ENCODE measurements at regions not wholly inside any gene's neighbourhood (a gene's known extent, or its start where the extent isn't known, plus 50 kb on each side); places are given as distances from the start of the nearest gene placed in this dataset.

- no peak for TF ChIP-seq ZNF292 (tag by site-specific recombination; IDR thresholded peaks at IDR 0.05; ENCODE audit: borderline replicate concordance, low read depth)
- TF ChIP-seq ZNF211 (tag by site-specific recombination; IDR thresholded peaks at IDR 0.05; ENCODE audit: low read depth): no peak
- TF ChIP-seq HOXD13 (CRISPR knock-in tag; IDR thresholded peaks at IDR 0.05; ENCODE audit: borderline replicate concordance): no peak
- no peak for TF ChIP-seq ZNF274 (IDR thresholded peaks at IDR 0.05; ENCODE audit: low read length)
- TF ChIP-seq ZNF274 (tag by site-specific recombination; IDR thresholded peaks at IDR 0.05; ENCODE audit: borderline replicate concordance): no peak
- TF ChIP-seq OSR2 (tag by site-specific recombination; IDR thresholded peaks at IDR 0.05): peak; percentile 94
- TF ChIP-seq ZFP69B (tag by site-specific recombination; IDR thresholded peaks at IDR 0.05): no peak
- 0 out of 2 replicates have a peak, but pooled peaks have one; percentile 46 for TF ChIP-seq ZNF639 (tag by site-specific recombination; IDR thresholded peaks at IDR 0.05)
- TF ChIP-seq ZBTB49 (tag by site-specific recombination; IDR thresholded peaks at IDR 0.05; ENCODE audit: low read depth): no peak
- no peak for TF ChIP-seq PBX3 (CRISPR knock-in tag; IDR thresholded peaks at IDR 0.05)
- no peak for TF ChIP-seq ZNF624 (tag by site-specific recombination; IDR thresholded peaks at IDR 0.05)
- TF ChIP-seq ZNF677 (tag by site-specific recombination; IDR thresholded peaks at IDR 0.05): no peak
- peak; percentile 93 for TF ChIP-seq SP7 (tag by site-specific recombination; IDR thresholded peaks at IDR 0.05)
- TF ChIP-seq WT1 (tag by site-specific recombination; IDR thresholded peaks at IDR 0.05): no peak
- TF ChIP-seq ZNF202 (tag by site-specific recombination; IDR thresholded peaks at IDR 0.05; ENCODE audit: borderline replicate concordance): no peak
- no peak for TF ChIP-seq ZNF544 (tag by site-specific recombination; IDR thresholded peaks at IDR 0.05)
- no peak for TF ChIP-seq MZF1 (tag by site-specific recombination; IDR thresholded peaks at IDR 0.05; ENCODE audit: borderline replicate concordance)
- peak; percentile 88 for TF ChIP-seq KLF10 (tag by site-specific recombination; IDR thresholded peaks at IDR 0.05)
- no peak; the same call in 1 of the 2 replicates for TF ChIP-seq ZNF132 (tag by site-specific recombination; IDR thresholded peaks at IDR 0.05; ENCODE audit: borderline replicate concordance)
- TF ChIP-seq ZNF473 (tag by site-specific recombination; IDR thresholded peaks at IDR 0.05): no peak
- TF ChIP-seq ZBTB20 (tag by site-specific recombination; IDR thresholded peaks at IDR 0.05): no peak
- TF ChIP-seq ZNF26 (tag by site-specific recombination; IDR thresholded peaks at IDR 0.05): no peak
- peak; percentile 15; the same call in 1 of the 2 replicates for TF ChIP-seq ZNF664 (tag by site-specific recombination; IDR thresholded peaks at IDR 0.05)
- no peak for TF ChIP-seq ZNF701 (tag by site-specific recombination; IDR thresholded peaks at IDR 0.05)
- TF ChIP-seq KLF17 (tag by site-specific recombination; IDR thresholded peaks at IDR 0.05): no peak
- no peak for TF ChIP-seq ZNF777 (tag by site-specific recombination; IDR thresholded peaks at IDR 0.05; ENCODE audit: borderline replicate concordance)
Measured at GRCh38 chr5:124649491-124650146, 96.8 kb downstream of the ZNF608 start (continued).

All from HEK293 (cell line).